Progenitor cell of endocrine pancreas (in vitro differentiated cells): ENCODE measurements at regions not wholly inside any gene's neighbourhood (a gene's known extent, or its start where the extent isn't known, plus 50 kb on each side); places are given as distances from the start of the nearest gene placed in this dataset.

Experiments
- DNase-seq: peaks from one replicate; pipeline ENCODE4 v3.0.0; 2021; ENCODE audit warnings: low spot score; ENCODE audit not compliant: unreplicated experiment
- H3K27ac Mint-ChIP-seq: 2 replicates; pipeline ENCODE4 v1.8.0; 2021; ENCODE audit warnings: mild to moderate bottlenecking, moderate library complexity, mixed read lengths
- H3K27me3 Mint-ChIP-seq: 2 replicates; pipeline ENCODE4 v1.8.0; 2021; ENCODE audit warnings: mixed read lengths
- H3K36me3 Mint-ChIP-seq: 2 replicates; pipeline ENCODE4 v1.8.0; 2022; ENCODE audit warnings: mixed read lengths; ENCODE audit not compliant: insufficient read depth
- H3K4me1 Mint-ChIP-seq: 2 replicates; pipeline ENCODE4 v1.8.0; 2021; ENCODE audit warnings: low read depth, mixed read lengths
- H3K4me3 Mint-ChIP-seq: 2 replicates; pipeline ENCODE4 v1.8.0; 2021; ENCODE audit warnings: low read depth, mild to moderate bottlenecking, moderate library complexity, mixed read lengths
- H3K9me3 Mint-ChIP-seq: 2 replicates; pipeline ENCODE4 v1.8.0; 2021; ENCODE audit warnings: low read depth, mixed read lengths
- CTCF ChIP-seq: fragments of 200-600 bp; sonication (generic); IDR thresholded peaks from one replicate; pipeline ENCODE4 v1.5.0; 2021; ENCODE audit warnings: antibody characterized with exemption, mild to moderate bottlenecking; ENCODE audit not compliant: unreplicated experiment

GRCh38 chr7:69341288-69341687 lies 257.0 kb upstream of the AUTS2 start:
- Mint-ChIP-seq H3K27ac (no peak overlapping the region), H3K9me3 (peaks cover 4% of the 10 kb centered on the region), H3K4me3 (no peak overlapping the region), H3K27me3 (no peaks in the 10 kb centered on the region), H3K36me3 (no peaks in the 10 kb centered on the region), H3K4me1 (peaks cover 14% of the 10 kb centered on the region)
- no peak for DNase-seq
- TF ChIP-seq CTCF = no peak

GRCh38 chr7:69342154-69342884 lies 256.0 kb upstream of the AUTS2 start:
- DNase-seq = no peak
- peak overlapping the region; percentile 39 for H3K27ac Mint-ChIP-seq
- no peak for TF ChIP-seq CTCF
- H3K4me3 Mint-ChIP-seq = no peak overlapping the region
- H3K27me3 Mint-ChIP-seq = no peaks in the 10 kb centered on the region
- peaks cover 4% of the 10 kb centered on the region for H3K9me3 Mint-ChIP-seq
- H3K4me1 Mint-ChIP-seq = peaks cover 6% of the 10 kb centered on the region
- no peaks in the 10 kb centered on the region for H3K36me3 Mint-ChIP-seq

GRCh38 chr7:69349291-69349690 lies 249.0 kb upstream of the AUTS2 start:
- no peak for TF ChIP-seq CTCF
- Mint-ChIP-seq H3K36me3 (no peaks in the 10 kb centered on the region), H3K4me1 (peaks cover 6% of the 10 kb centered on the region), H3K4me3 (no peak overlapping the region), H3K27me3 (peaks cover 10% of the 10 kb centered on the region), H3K27ac (no peak overlapping the region), H3K9me3 (no peaks in the 10 kb centered on the region)
- DNase-seq = no peak

- no peak for DNase-seq
- Mint-ChIP-seq H3K27ac (no peak overlapping the region), H3K27me3 (peaks cover 16% of the 10 kb centered on the region), H3K36me3 (no peaks in the 10 kb centered on the region), H3K9me3 (no peaks in the 10 kb centered on the region), H3K4me1 (no peaks in the 10 kb centered on the region), H3K4me3 (no peak overlapping the region)
- no peak for TF ChIP-seq CTCF
Observed at GRCh38 chr7:69358163-69358821, 240.0 kb upstream of the AUTS2 start.

- H3K9me3 Mint-ChIP-seq = no peaks in the 10 kb centered on the region
- no peak overlapping the region for H3K27ac Mint-ChIP-seq
- no peak for TF ChIP-seq CTCF
- H3K36me3 Mint-ChIP-seq = no peaks in the 10 kb centered on the region
- no peaks in the 10 kb centered on the region for H3K4me1 Mint-ChIP-seq
- peaks cover 10% of the 10 kb centered on the region for H3K27me3 Mint-ChIP-seq
- no peak for DNase-seq
- no peak overlapping the region for H3K4me3 Mint-ChIP-seq
Observed at GRCh38 chr7:69359003-69359700, 239.1 kb upstream of the AUTS2 start.
